Naive thymus-derived CD8-positive, alpha-beta T cell (primary cell): ENCODE measurements at regions not wholly inside any gene's neighbourhood (a gene's known extent, or its start where the extent isn't known, plus 50 kb on each side); places are given as distances from the start of the nearest gene placed in this dataset.

Experiments used
- ATAC-seq, 2 donors: fragments of 150-1000 bp; cut with Tn5 transposase in 1 of 2; sonication (Bioruptor Pico), chemical (Tn5 transposase) in 1 of 2; 1 replicate in 1 of 2; 2 replicates in 1 of 2; pipeline ENCODE4 v1.10.0; 2021; ENCODE audit warnings: mild to moderate bottlenecking in 2 of 2, moderate library complexity in 2 of 2
- POLR2A ChIA-PET: fragments of 350-600 bp; sonication (Branson Sonifier 250); formaldehyde crosslinking; loops from one replicate; lab custom pipeline; 2021; ENCODE audit warnings: antibody characterized with exemption; lab: Charles Lee
- DNase-seq, 10 donors: peaks; one replicate each; pipeline versions ENCODE4 v3.0.0 to v3.0.0-alpha.2; 2020 to 2022
- H3K27ac Mint-ChIP-seq, 10 donors: one replicate each; pipeline ENCODE4 v1.8.0; 2020 to 2022; ENCODE audit warnings: mild to moderate bottlenecking in 10 of 10, mixed read lengths in 10 of 10, moderate library complexity in 4 of 10, inconsistent platforms in 1 of 10
- H3K27me3 Mint-ChIP-seq, 5 donors: one replicate each; pipeline ENCODE4 v1.8.0; 2021 to 2022; ENCODE audit warnings: mixed read lengths in 5 of 5
- H3K36me3 Mint-ChIP-seq, 3 donors: one replicate each; pipeline ENCODE4 v1.8.0; 2020 to 2022; ENCODE audit warnings: mixed read lengths in 3 of 3, mild to moderate bottlenecking in 2 of 3, inconsistent platforms in 1 of 3
- H3K4me1 Mint-ChIP-seq, 4 donors: one replicate each; pipeline ENCODE4 v1.8.0; 2021 to 2022; ENCODE audit warnings: mixed read lengths in 4 of 4
- H3K4me3 Mint-ChIP-seq, 10 donors: one replicate each; pipeline ENCODE4 v1.8.0; 2020 to 2022; ENCODE audit warnings: mild to moderate bottlenecking in 10 of 10, mixed read lengths in 10 of 10, moderate library complexity in 6 of 10, inconsistent platforms in 1 of 10
- H3K9me3 Mint-ChIP-seq, 9 donors: one replicate each; pipeline ENCODE4 v1.8.0; 2020 to 2022; ENCODE audit warnings: mixed read lengths in 9 of 9, mild to moderate bottlenecking in 3 of 9, inconsistent platforms in 1 of 9, moderate library complexity in 1 of 9

DNA sequence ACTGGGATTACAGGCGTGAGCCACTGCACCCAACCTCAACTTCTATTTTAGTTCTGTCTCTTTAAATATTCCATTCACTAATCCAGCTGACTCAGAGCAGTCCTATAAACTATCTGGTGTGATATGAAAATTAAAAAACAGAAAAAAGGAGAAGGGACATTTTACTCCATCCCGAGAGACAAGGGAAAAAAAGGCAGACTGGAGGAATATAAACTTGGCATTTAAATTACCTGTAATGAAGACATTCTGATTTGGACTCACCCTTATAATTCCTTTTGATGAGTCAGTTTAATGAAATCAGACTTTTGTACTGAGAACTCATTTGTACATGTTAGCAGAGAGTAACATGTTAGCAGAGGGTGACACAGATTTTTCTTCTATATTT lies 74.8 kb upstream of the RIOK3 start:
- no peaks in the 10 kb centered on the region for H3K9me3 Mint-ChIP-seq
- no peak for ATAC-seq
- POLR2A ChIA-PET, result no interaction called here
- H3K27ac Mint-ChIP-seq, result no peak overlapping the region
- H3K4me1 Mint-ChIP-seq, result peaks cover 0 to under 1% (median 0%) of the 10 kb centered on the region in 4 donors
- DNase-seq, result no peak
- no peaks in the 10 kb centered on the region for H3K27me3 Mint-ChIP-seq
- H3K4me3 Mint-ChIP-seq, result no peak overlapping the region
- H3K36me3 Mint-ChIP-seq, result peaks cover 0 to 13% (median 5%) of the 10 kb centered on the region in 3 donors

DNA sequence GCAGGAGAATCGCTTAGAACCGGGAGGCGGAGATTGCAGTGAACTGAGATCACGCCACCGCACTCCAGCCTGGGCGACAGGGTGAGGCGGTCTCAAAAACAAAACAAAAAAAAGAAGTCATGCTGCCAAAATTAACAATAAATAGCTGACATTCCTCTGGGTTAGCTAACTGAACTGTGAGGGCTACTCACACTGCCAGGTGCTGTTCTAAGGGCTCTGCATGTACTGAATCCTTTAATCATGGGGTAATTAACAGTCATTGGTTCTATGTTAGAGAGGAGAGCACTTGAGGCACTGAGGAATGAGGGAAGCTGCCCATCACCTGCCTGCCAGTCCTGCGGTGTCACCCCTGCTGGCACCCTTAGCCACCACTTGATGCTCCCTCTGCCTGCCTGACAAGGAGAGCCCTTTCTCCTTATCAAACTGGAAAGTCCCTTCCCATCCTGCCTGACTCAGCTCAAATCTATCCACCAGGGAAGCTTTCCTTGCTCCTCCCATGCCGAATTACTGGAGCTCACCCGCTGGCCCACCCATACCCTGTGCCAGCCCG lies 73.0 kb upstream of the RIOK3 start:
- H3K27ac Mint-ChIP-seq, result no peak overlapping the region
- H3K4me1 Mint-ChIP-seq, result peaks cover 7 to 11% (median 8%) of the 10 kb centered on the region in 4 donors
- H3K4me3 Mint-ChIP-seq, result no peak overlapping the region
- ATAC-seq, result no peak
- no peak for DNase-seq
- peaks cover 0 to 16% (median 6%) of the 10 kb centered on the region in 3 donors for H3K36me3 Mint-ChIP-seq
- no peaks in the 10 kb centered on the region for H3K27me3 Mint-ChIP-seq
- POLR2A ChIA-PET, result no interaction called here
- no peaks in the 10 kb centered on the region for H3K9me3 Mint-ChIP-seq

DNA sequence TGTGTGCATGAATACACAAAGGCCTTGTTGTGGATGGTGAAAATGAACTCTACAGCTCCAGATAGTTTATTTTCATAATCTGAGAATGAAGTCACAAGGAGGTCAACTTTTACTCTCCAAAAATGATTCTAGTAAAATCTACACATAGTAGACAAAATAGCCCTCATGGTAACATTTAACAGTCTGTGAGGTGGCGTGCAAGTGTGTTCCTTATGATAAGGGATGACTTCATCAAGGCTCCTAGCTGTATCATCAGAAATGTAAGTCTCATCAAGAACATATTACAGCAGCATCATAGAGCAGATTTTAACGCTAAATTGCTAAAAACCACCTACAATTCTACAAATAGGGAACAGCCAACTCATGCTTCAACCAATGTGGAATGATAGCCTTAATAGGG lies 72.3 kb upstream of the RIOK3 start:
- POLR2A ChIA-PET, result no interaction called here
- Mint-ChIP-seq H3K4me1 (peaks cover 9 to 17% (median 14%) of the 10 kb centered on the region in 4 donors), H3K36me3 (peaks cover 0 to 12% (median 6%) of the 10 kb centered on the region in 3 donors), H3K4me3 (no peak overlapping the region), H3K9me3 (no peaks in the 10 kb centered on the region), H3K27me3 (no peaks in the 10 kb centered on the region), H3K27ac (no peak overlapping the region)
- DNase-seq, result no peak
- ATAC-seq, result no peak

DNA sequence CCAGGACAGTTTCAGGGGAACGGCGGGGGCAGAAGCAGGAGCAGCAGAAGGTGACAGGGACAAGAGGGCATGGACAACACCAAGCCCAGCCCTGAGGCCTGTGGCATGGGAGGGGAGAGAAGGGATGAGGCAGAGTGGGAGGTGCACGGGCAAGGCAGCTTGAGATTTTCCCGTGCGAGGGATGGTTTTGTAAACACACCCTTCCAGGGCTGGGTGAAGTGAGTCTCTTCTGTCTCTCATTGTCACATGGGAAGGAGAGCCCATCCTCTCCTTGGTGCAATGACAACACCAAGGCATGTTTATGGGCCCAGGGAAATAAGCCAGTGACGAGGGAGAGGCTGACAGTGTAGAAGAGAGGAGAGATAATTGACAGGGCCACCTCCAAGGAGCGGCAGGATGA lies 69.6 kb upstream of the RIOK3 start:
- no peak for DNase-seq
- H3K27ac Mint-ChIP-seq, result peak overlapping the region in 1 of 10 donors; percentile 41
- H3K36me3 Mint-ChIP-seq, result peaks cover 0 to 8% (median 6%) of the 10 kb centered on the region in 3 donors
- no peak for ATAC-seq
- no peaks in the 10 kb centered on the region for H3K9me3 Mint-ChIP-seq
- POLR2A ChIA-PET, result no interaction called here
- H3K4me3 Mint-ChIP-seq, result no peak overlapping the region
- peaks cover 9 to 17% (median 14%) of the 10 kb centered on the region in 4 donors for H3K4me1 Mint-ChIP-seq
- no peaks in the 10 kb centered on the region for H3K27me3 Mint-ChIP-seq

DNA sequence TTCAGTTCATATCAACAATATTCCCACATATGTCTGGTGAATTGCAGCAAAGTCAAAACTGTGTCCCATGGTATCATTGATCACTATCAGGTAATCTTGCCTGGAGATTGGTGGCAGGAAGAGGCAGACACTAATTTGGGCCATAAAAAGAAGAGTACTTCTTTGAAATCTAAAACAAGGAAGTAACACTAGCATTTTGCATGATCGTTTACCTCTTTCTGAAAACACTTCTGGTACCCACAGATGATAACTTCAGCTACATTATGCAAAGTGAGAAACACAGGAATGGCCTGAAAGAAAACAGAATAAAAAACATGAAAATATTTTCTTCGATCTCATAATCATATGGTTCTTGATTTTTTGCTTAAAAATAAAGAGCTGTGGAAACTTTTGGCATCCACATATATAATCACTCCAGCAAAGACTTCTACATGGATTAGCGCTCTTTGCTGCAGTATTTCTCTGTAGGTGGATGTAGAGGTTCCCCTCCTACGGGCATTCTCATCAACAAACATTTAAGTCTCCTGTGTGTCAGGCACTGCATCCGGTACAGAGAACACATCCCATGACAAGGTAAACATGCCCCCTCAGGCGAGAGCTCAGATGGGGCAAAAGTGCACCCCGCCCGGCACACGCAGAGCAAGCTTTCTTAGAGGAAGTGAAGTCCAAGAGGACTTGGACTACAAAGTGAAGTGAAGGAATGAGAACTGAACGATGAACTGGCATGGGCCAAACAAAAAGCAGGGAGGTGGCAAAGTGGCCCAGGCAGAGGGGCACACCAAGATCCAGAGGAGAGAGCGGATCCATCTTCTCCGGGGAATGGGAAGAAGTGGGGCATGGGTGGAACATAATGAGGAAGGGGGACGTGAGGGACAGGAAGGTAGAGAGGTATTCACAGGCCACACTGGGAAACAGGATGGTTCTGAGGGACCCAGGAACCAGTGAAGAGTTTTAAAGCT lies 68.0 kb upstream of the RIOK3 start:
- POLR2A ChIA-PET, result interaction anchor here (0.5 kb wide), 1 partner anchor 318 kb away, joined by 4 read pairs; no protein-coding TSS in a partner anchor
- ATAC-seq, result no peak
- H3K27ac Mint-ChIP-seq, result peak overlapping the region; percentile 11 to 84 (median 62)
- H3K4me3 Mint-ChIP-seq, result peak overlapping the region in 5 of 10 donors; percentile 0 to 54 (median 10)
- H3K9me3 Mint-ChIP-seq, result no peaks in the 10 kb centered on the region
- peaks cover 9 to 17% (median 14%) of the 10 kb centered on the region in 4 donors for H3K4me1 Mint-ChIP-seq
- peaks cover 0 to 11% (median 6%) of the 10 kb centered on the region in 3 donors for H3K36me3 Mint-ChIP-seq
- H3K27me3 Mint-ChIP-seq, result no peaks in the 10 kb centered on the region
- no peak for DNase-seq

DNA sequence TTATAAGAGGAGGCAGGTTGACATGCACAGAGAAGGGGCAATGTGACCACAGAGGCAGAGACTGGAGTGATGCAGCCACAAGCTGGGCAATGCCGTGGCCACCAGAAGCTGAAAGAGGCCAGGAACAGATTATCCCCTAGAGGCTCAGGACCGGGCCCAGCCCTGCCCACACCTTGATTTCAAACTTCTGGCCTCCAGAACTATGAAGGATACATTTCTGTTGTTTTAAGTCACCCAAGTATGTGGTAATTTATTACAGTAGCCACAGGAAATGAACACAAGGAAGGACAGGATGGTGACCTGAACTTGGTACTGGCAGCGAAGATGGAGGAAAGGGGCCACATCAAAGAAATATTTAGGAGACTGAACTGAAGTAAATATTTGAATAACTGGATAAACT lies 66.8 kb upstream of the RIOK3 start:
- H3K4me1 Mint-ChIP-seq, result peaks cover 9 to 17% (median 14%) of the 10 kb centered on the region in 4 donors
- ATAC-seq (no peak), DNase-seq (no peak)
- POLR2A ChIA-PET, result no interaction called here
- H3K4me3 Mint-ChIP-seq, result no peak overlapping the region
- no peaks in the 10 kb centered on the region for H3K9me3 Mint-ChIP-seq
- H3K27ac Mint-ChIP-seq, result no peak overlapping the region
- H3K27me3 Mint-ChIP-seq, result no peaks in the 10 kb centered on the region
- peaks cover 0 to 13% (median 6%) of the 10 kb centered on the region in 3 donors for H3K36me3 Mint-ChIP-seq

DNA sequence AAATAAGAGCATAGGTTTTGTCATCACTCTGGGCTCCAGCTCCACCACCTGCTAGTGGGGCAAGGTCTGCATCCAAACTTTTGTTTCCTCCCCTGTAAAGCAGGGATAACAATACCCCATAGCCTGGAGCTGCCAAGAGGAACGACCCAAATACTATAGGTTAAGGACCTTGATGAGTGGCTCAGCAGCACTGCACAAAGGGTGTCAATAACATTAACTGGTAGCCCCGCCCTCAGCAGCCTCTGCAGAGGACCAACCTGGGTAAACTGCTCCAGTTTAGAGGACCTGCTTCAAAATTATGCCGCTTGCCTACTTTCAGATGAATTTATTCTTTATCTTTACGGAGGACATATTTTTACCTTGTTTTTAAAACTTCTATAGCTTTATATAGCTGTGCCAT lies 65.8 kb upstream of the RIOK3 start:
- Mint-ChIP-seq H3K9me3 (no peaks in the 10 kb centered on the region), H3K36me3 (peaks cover 0 to 14% (median 6%) of the 10 kb centered on the region in 3 donors), H3K4me3 (no peak overlapping the region), H3K27ac (peak overlapping the region in 2 of 10 donors; percentile 36 to 52), H3K4me1 (peaks cover 9 to 17% (median 14%) of the 10 kb centered on the region in 4 donors), H3K27me3 (no peaks in the 10 kb centered on the region)
- no peak for DNase-seq
- POLR2A ChIA-PET, result no interaction called here
- no peak for ATAC-seq

DNA sequence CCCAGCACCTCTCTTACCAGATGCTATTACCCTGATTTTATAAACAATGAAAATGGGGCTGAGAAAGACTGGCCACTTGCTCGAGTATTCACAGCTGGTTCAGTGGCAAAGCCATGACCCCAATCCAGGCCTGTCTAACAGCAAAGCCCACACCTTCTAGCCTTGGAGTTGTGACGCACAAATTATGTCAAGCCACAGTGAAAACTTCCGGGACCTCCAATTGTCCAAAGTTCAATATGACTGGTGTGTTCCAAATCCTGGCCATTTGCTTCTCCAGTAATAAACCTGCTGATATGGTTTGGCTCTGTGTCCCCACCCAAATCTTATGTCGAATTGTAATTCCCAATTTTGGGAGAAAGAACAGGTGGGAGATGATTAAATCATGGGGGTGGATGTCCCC lies 64.7 kb upstream of the RIOK3 start:
- DNase-seq, result no peak
- Mint-ChIP-seq H3K27ac (no peak overlapping the region), H3K9me3 (no peaks in the 10 kb centered on the region), H3K4me3 (no peak overlapping the region), H3K27me3 (no peaks in the 10 kb centered on the region), H3K4me1 (peaks cover 8 to 19% (median 14%) of the 10 kb centered on the region in 4 donors), H3K36me3 (peaks cover 0 to 10% (median under 1%) of the 10 kb centered on the region in 3 donors)
- POLR2A ChIA-PET, result no interaction called here
- no peak for ATAC-seq

DNA sequence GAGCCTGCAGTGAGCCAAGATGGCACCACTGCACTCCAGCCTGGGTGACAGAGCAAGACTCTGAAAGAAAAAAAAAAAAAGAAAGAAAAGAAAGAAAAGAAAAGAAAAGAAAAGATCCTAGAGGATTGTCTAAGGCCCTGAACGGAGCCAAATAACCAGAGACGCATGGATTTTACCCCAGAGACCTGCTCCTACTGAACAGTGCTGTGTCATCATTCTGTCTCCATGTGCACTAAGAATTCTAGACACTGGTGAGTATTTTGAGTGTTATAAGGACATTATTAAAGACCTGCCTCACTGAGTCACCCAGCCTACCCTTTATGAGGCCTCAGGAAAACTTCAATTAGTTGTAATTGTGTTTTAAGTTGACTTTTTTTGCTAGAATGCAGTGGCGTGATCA lies 61.9 kb upstream of the RIOK3 start:
- Mint-ChIP-seq H3K27ac (no peak overlapping the region), H3K4me1 (peaks cover 0 to 2% (median under 1%) of the 10 kb centered on the region in 4 donors)
- no peak for ATAC-seq

DNA sequence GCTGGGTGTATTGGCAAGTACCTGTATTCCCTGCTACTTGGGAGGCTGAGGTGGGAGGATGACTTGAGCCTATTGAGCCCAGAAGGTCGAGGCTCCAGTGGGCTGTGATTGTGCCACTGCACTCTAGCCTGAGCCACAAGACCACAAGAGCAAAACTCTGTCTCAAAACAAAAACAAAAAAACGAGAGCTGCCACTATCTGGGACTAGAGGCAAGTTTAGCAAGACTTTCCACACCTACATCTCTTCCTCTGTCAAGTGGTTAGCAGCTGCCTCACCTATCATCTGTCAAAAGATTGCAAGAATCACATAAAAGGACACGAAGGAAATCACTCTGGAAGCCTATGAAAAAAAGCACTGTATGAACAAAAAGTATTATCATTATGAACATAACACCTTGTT lies 55.2 kb upstream of the RIOK3 start:
- POLR2A ChIA-PET, result no interaction called here
- H3K27ac Mint-ChIP-seq, result peak overlapping the region in 9 of 10 donors; percentile 5 to 77 (median 50)
- peak in 3 of 10 donors; percentile 19 to 29 (median 25) for DNase-seq
- H3K4me3 Mint-ChIP-seq, result peak overlapping the region in 3 of 10 donors; percentile 4 to 38 (median 19)
- H3K4me1 Mint-ChIP-seq, result peaks cover 3 to 30% (median 23%) of the 10 kb centered on the region in 4 donors
- H3K27me3 Mint-ChIP-seq, result no peaks in the 10 kb centered on the region
- H3K9me3 Mint-ChIP-seq, result no peaks in the 10 kb centered on the region
- ATAC-seq, result peak; percentile 35 to 42
- peaks cover 4 to 6% (median 4%) of the 10 kb centered on the region in 3 donors for H3K36me3 Mint-ChIP-seq

More for the DNA sequence above, 61.9 kb upstream of the RIOK3 start:
- H3K27me3 Mint-ChIP-seq, result no peaks in the 10 kb centered on the region
- POLR2A ChIA-PET, result no interaction called here
- H3K36me3 Mint-ChIP-seq, result peaks cover 4 to 13% (median 4%) of the 10 kb centered on the region in 3 donors
- no peak overlapping the region for H3K4me3 Mint-ChIP-seq
- DNase-seq, result no peak
- H3K9me3 Mint-ChIP-seq, result no peaks in the 10 kb centered on the region

DNA sequence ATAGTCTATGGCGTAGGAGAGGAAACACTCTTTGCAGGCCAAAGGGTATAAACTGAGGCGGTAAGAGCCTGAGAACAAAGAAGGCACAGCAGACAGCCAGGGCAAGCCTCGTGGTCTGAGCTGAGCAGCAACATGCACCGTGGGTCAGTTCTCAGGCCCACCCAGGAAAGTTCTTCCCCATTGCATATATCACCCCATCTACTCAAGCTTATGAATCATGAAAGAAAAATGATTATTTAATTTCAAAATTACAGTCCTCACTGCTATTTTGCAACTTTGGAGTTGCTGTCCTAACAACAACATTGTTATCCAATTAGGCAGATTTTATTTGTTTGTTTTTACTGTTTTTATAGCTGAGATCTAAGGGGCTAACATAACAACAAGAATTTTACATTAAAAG lies 54.7 kb upstream of the RIOK3 start:
- POLR2A ChIA-PET, result no interaction called here
- Mint-ChIP-seq H3K4me3 (peak overlapping the region in 1 of 10 donors; percentile 38), H3K27me3 (no peaks in the 10 kb centered on the region), H3K36me3 (peaks cover 7 to 9% (median 8%) of the 10 kb centered on the region in 3 donors), H3K4me1 (peaks cover 3 to 30% (median 22%) of the 10 kb centered on the region in 4 donors), H3K9me3 (peaks cover 0 to 2% (median 0%) of the 10 kb centered on the region in 9 donors), H3K27ac (peak overlapping the region in 9 of 10 donors; percentile 13 to 74 (median 49))
- no peak for ATAC-seq
- DNase-seq, result no peak

DNA sequence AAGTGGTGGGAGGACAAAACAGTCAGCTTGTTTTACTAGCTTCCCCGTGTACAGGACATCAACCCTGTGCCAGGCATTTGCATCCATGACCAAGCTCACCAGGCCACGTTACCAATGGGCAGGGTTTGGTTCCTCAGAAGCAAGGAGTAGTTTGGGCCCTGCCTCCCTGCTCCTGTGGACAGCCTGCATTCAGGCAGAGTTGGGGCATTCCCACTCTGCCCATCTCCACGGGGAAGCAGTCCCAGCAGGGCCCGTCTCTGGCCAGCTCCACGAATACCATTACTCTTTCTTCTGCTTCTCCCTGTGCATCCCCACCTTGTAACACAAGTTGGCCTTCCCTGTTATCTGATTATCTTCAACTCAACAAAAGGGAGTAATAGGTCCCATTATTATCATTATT lies 54.0 kb upstream of the RIOK3 start:
- Mint-ChIP-seq H3K9me3 (peaks cover 0 to 2% (median 0%) of the 10 kb centered on the region in 9 donors), H3K27me3 (no peaks in the 10 kb centered on the region), H3K27ac (peak overlapping the region in 2 of 10 donors; percentile 38 to 48), H3K4me1 (peaks cover 3 to 30% (median 22%) of the 10 kb centered on the region in 4 donors), H3K4me3 (no peak overlapping the region), H3K36me3 (peaks cover 8 to 12% (median 11%) of the 10 kb centered on the region in 3 donors)
- POLR2A ChIA-PET, result no interaction called here
- ATAC-seq, result no peak
- no peak for DNase-seq

DNA sequence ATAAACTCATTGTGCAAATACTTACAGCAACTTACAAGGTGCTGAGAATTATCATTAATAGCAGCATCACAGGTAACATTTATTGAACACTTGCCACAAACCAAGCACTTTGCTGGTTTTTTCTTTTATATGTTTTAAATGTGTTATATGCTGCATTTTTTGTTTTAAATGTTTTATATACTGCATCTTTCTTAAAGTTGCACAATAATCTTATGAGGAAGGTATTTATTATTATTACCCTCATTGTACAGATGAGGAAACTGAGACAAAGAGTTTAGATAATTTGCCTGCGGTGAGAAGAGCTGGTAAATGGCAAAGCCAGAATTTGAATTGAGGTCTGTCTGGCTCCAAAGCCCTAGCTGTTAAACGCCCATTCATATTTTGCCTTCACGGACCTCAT lies 52.2 kb upstream of the RIOK3 start:
- Mint-ChIP-seq H3K4me1 (peaks cover 3 to 30% (median 22%) of the 10 kb centered on the region in 4 donors), H3K27me3 (no peaks in the 10 kb centered on the region), H3K36me3 (peaks cover 3 to 8% (median 7%) of the 10 kb centered on the region in 3 donors), H3K27ac (no peak overlapping the region), H3K9me3 (peaks cover 0 to 2% (median 0%) of the 10 kb centered on the region in 9 donors), H3K4me3 (no peak overlapping the region)
- ATAC-seq (no peak), DNase-seq (no peak)
- POLR2A ChIA-PET, result no interaction called here
